ENCODE measurements at regions not wholly inside any gene's neighbourhood (a gene's known extent, or its start where the extent isn't known, plus 50 kb on each side); places are given as distances from the start of the nearest gene placed in this dataset.

DNA sequence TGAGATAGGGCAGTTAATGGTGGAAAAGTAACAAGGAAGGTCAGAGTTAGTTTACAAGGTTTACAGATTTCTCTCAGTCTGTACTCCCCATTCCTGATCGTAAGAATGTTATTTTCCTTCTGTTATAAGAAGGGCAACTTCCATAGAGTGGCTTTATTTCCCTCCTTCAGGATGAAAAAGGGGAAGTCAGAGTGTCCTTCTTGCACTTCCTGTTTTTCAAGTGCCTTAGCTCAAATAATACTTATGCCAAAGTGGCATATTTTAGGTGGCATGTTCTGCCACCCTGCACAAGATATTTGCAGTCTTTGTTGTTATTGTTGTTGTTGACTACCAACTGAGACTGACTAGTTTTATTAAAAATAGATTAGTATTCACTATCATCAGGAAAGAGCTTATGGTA is 730.7 kb upstream of the ADGRL4 start:
- TF ChIP-seq EP300 (IDR thresholded peaks at IDR 0.05) = no peak
- TF ChIP-seq, protein P1, sequence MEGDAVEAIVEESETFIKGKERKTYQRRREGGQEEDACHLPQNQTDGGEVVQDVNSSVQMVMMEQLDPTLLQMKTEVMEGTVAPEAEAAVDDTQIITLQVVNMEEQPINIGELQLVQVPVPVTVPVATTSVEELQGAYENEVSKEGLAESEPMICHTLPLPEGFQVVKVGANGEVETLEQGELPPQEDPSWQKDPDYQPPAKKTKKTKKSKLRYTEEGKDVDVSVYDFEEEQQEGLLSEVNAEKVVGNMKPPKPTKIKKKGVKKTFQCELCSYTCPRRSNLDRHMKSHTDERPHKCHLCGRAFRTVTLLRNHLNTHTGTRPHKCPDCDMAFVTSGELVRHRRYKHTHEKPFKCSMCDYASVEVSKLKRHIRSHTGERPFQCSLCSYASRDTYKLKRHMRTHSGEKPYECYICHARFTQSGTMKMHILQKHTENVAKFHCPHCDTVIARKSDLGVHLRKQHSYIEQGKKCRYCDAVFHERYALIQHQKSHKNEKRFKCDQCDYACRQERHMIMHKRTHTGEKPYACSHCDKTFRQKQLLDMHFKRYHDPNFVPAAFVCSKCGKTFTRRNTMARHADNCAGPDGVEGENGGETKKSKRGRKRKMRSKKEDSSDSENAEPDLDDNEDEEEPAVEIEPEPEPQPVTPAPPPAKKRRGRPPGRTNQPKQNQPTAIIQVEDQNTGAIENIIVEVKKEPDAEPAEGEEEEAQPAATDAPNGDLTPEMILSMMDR (IDR thresholded peaks at IDR 0.05) = no peak

All from sigmoid colon (tissue), 4 donors.